ENCODE measurements at regions not wholly inside any gene's neighbourhood (a gene's known extent, or its start where the extent isn't known, plus 50 kb on each side); places are given as distances from the start of the nearest gene placed in this dataset.

DNA sequence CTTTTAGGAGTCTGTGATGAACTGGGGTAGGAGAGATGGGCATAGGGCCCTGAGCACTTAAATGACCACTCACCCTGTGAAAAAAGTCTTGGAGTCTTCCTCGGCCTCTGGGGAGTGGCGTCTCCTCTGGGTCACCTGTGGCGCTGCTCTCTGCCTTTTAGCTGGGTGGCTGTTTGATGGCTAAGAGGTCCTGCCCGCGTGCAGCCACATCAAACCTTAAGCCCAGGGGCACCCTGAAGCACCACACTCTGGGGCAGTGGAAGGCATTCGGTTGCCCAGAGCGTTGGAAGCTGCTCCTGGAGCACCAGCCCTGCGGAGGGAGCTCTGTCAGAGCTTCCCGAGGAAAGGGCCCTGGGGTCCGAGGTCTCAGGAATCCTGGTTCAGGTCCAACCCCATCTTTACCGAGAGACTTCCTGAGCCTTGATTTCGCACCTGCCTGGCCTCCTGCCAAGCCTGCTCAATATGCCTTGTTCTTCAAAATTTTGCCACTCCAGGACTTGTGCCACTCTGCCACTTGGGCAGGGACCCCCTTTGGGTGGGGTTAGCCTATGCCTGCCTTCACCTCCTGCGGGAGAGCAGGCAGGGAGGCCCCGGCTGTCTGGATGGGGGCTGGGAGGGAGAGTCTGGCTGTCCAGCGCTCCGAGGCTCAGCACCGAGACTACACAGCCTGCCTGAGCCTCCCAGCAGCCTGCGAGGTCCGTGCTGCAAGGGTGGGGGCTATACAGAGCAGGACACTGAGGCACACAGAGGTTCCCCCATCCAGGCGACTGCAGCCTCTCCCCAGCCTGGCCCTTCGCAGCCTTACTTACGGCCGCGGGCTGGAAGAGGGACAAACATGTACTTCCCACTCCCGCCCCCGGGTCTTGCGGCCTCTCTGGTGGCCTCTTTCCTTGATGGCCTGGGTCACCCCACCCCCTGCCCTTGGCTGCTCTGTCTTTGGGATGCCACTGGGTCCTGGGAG lies 63.4 kb upstream of the RNU6ATAC start:
- DNase-seq (ENCODE audit: low spot score) = no peak

DNA sequence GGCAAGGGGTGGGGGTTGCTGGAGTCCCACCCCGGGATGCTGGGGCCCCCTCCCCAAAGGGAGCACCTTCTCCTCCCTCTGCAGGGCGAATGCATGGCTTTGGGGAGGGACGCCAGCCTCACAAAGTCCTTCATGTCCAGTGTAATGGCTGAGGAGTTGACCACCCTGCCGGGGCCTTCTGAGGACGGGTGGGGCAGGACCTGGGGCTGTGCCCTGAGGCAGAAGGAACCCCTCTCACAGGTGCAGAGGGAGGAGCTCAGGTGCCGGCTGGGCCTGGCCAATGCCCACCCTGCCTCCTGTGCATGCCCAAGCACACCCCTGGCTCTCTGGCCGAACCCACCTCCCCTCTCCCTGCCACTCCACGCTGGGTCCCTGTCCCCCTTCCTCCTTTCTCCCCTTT lies 64.3 kb upstream of the RNU6ATAC start:
- no peak for DNase-seq (ENCODE audit: low spot score)

DNA sequence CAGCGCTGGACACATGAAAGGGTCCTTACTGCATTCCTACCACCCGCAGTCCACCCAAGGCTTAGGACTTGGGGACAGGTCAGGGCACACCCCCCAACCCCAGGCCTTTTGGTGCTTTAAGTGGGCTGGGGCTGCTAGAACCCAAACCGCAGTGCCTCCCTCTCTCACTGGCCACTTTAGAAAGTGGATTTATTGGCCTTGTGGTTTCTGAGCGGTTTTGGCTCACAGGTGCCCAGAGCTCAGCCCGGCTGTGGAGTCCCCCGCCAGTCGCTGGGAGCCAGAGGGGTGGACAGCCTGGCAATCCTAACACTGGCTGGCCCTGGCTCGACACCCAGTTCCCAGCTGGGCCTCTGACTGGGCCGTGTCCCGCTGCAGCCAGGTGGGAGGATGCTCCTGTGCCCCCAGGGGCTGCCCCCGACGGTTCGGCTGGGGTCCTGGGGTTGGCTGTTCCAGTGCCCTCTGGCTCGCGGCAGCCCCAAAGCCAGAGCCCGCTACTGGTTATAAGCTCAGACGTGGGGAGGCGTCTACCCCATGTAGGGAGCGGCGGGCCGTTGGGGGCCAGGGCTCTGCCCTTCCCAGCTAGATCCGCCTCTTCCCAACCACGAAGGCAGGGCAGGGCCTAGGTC lies 65.2 kb upstream of the RNU6ATAC start:
- no peak for DNase-seq (ENCODE audit: low spot score)

DNA sequence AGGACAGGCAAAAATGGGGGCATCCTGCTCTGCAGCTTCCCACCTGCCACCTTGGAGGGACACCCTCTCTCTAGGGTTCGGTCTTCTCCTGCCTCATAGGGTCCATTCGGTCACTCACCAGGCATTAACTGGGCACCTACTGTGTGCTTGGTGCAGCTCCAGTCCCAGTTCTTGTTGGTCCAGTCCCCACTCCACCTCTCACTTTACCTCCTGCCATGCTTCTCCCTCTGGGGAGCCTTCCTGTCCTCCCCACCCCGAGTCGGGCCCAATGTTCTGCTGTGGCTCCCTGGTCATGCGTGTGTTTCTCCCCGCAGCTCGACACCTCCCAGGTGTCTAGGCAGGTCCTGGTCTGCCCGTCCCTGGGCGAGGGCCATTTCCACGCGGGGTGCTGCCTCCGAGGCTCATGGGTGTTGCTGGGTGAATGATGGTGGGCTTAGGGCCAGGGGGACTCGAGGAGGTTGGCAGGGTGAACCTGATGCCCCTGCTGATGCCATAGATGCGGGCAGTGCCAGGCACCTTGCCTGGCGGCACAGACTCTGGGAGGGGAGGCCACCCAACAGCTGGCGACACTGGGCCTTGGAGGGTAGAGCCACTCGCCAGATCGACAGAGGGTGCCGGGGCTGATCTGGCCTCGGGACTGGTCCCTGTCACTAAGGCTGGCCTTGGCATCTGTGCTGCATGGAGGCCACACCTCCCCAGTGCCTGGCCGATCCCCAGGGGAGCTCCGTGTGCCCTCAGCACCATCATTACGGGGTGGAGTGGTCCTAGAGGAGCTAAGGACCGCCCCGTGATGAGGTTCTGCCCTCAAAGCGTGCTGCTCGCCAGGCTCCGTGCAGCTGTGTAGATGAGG lies 66.0 kb upstream of the RNU6ATAC start:
- DNase-seq (ENCODE audit: low spot score) = no peak

DNA sequence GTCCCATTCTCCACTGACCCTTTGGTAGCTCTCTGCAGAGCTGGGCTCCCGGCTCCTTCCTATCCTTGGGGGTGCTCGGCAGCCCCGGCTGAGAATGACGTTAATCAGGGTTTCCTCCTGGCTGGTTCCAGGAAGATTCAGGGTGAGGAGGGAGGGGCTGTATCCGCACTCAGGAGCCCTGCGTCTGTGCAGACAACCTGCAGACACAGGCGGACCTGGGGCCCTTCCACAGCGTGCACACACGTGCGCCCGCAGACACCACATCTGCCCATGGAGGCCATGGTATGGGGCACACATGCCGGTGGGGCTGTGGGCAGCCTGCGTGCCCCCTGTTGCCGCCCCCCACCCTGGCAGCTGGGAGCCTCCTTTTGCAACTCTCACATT lies 66.6 kb upstream of the RNU6ATAC start:
- no peak for DNase-seq (ENCODE audit: low spot score)

DNA sequence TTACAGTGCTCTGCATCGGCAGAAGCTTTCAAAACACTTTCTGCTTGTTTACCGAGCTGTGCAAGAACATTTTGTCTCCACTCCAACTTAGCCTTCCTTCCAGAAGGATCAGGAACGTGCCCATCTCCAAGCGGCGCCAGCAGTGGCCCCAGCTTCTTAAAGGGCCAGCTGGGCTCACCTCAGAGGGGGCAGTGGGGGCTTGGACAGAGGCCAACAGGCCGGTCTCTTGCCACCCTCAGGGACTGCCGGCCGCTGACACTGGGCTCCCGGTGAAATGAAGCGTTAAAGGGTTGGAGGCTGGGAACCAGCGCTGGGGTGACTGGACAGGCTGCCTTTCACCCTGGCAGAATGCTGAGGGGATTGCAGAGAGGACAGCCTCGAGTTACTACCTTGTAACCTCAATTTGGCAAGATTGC lies 67.0 kb upstream of the RNU6ATAC start:
- no peak for DNase-seq (ENCODE audit: low spot score)

DNA sequence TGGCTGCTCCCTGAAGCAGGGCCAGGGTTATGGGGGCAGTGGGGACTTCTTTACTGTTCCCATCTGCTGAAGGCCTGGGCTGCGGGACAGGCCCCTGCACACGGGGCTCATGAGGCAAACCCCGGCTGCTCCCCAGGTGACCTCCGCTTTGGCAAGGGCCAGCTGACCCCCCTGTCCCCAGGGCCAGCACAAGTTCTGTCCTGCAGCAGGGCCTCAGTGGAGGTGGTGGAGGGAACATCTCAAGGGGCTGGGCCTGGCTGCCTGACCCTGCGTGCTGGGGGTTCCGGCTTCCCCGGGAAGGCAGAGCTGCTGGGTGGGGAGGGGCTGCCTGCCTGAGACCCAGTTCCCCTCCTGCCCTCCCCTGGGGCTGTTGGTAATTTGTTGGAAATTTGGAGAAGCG lies 67.4 kb upstream of the RNU6ATAC start:
- no peak for DNase-seq (ENCODE audit: low spot score)

DNA sequence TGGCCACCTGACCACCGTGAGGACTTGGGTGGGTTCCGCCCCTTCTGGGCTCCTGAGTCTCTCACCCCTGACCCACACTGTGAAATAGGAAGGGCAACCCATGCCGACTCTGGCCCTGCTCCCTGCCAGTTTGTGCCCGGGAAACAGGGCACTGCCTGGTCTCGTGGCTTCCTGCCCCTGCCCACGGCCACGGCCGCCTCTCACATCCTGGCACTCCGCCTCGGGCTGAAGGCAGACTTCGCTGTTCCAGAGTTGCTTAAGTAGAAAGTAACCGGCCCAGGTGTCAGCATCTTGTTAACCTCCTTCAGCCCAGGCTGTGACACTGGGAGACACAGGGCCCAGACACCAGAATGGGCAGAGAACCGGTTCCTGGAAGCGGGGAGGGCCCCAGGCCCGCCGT lies 68.7 kb upstream of the RNU6ATAC start:
- no peak for DNase-seq (ENCODE audit: low spot score)

DNA sequence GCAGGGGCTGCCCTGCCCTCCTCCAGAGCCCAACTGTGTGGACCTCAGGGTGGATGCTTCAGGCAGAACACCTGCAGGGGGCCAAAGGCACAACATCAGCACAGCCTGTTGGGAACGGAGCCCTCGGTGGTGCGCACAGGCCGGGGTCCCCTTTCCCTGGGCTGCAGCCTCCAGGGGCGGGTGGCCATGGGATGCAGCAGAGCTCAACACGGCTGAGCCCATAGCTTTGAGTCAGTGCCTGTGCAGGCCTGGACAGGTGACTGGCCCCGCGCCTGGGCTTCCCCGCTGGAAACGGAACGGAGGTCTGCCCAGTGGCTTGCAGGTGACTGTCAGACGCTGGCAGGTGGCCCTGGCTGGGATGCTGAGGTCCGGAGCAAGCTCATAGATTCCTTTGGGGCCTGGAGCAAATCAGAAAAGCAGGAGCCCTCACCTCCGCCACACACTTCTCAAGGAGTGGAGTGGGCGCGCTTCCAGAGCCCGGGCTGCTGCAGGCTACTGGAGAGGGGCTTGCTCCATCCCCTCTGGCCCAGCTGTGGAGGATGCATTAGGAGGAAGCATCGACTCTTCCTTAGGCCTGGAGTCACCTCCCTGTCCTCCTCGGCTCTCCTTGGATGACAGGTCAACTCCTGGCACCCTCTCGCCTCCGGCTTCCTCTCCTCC lies 69.8 kb upstream of the RNU6ATAC start:
- no peak for DNase-seq (ENCODE audit: low spot score)

DNA sequence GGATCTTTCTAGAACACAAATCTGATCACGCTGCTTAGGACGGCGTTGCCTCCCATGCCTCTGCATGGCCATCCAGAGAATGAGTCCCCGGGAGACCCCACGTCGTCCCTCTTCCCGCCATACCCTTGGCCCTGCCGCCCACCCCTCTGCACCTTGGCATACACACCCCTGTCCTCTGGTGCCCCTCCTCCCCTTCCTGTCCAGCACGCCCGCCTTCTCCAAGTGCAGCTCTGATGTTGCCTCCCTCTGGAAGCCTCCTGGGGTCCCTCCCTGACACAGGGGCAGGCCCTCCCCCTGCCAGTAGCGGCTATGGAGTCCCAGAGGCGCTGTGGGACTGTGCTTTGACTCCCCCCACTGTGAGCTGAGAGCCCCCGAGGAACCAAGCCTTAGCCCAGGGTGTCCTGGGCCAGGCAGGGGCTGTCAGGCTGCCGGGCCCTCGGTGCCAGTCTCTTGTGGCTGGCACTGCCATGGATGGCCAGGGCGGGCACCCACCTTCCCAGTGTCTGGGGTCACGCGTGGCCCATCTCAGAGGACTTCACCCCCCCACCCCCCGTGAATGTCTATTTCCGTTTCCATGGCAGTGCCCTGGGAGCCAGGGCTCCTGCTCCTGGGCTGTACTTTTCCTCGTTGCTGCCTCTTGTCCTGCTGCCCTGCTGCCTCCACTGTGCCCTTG lies 70.5 kb upstream of the RNU6ATAC start:
- no peak for DNase-seq (ENCODE audit: low spot score)

DNA sequence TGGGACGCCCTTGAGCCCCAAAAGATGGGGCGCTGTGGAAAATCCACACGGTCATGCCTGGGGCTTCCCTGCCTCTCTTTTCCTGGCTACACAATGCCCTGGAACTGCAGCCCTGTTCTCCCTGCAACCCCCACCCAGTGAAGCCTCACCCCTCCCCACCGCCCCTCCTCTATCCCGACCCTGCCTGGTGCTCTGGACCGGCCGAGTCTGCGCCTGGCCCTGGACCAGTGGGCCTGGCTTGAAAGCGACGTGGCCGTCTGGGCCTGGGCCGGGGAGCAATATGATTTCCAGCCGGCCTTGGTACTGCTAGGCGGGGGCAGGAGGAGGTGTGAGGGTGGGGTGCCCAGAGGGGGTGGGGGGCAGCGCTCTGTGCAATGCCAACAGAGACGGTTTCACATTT lies 71.0 kb upstream of the RNU6ATAC start:
- DNase-seq (ENCODE audit: low spot score) = no peak

DNA sequence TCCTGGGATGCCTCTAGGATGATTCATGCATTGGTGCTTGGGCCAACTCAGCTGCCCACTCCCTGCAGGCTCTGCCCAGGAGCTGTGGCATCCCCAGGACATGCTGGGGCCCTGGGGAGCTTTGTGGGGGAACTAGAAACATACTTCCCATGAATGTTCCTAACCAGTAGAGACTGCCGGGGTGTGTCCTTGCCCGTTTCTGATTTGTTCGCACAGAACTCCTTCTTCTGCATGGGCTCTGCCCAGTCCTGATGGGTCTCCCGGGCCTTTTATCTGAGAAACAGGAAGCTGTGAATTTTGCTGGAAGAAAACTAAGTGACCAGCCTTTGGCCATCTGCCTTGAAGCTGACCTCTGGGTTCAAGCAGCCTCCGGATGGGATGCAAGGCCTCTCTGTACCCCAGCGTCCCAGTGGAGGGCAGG lies 71.6 kb upstream of the RNU6ATAC start:
- no peak for DNase-seq (ENCODE audit: low spot score)

DNA sequence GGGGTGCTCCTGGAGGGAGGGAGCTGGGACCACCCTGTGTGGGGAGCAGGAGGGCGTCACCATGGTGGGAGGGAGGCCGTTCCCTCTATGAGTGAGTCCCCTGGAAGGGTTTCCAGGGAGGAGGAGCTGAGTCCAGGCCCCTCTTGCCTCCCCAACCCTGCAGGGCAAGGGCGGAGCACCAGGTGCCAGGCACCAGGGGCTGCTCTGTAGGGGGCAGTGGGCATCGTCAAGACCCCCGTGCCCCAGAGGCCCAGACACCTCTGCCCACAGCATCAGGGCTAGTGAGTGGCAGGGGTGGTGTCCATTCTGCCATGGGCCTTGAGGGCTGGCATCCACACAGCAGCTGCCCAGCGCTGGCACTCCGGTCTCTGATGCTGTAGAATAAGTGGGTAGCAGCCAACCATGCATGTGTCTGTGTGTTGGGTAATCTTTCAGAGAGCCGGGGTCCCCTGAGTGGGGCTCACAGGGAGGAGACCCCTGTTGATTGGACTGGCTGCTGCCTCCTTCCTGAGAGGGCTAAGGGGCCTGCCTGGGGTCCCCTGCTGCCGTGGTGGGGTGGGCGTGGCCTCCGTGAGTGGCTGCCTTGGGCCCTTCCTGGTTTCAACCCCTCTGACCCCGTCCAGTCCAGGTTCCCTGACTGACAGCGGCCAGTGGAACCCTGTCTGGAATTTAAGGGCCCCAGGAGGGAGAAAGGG lies 72.7 kb upstream of the RNU6ATAC start:
- DNase-seq (ENCODE audit: low spot score) = no peak

DNA sequence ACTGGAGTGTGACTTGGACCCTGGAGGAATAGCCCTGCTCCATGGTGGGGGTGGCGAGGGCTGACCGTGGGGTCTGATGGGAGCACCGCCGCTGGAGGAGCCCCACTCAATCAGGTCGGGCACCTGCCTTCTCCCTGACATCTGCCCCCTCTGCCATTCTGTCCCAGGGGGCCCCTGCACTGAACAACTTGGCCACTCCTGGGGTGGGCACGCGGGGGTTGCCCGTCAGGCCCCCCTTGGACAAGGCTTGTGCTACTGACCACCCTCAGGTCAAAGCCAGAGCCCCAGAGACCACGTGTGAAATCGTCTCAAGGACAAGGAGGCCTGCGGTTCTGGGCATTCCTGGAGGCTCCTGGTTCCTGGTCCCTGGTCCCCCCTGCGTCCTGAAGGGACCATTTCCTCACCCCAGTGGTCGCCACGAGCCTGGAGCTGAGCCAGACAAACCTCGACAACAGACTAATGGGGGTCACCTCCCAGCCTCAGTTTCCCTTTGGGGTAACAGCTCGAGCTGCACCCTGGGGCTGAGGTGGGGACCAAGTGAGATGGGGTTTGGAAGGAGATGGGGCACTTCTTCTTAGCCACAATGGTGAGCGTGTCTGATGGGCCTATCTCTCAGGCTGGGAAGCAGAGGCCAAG lies 73.4 kb upstream of the RNU6ATAC start:
- no peak for DNase-seq (ENCODE audit: low spot score)

DNA sequence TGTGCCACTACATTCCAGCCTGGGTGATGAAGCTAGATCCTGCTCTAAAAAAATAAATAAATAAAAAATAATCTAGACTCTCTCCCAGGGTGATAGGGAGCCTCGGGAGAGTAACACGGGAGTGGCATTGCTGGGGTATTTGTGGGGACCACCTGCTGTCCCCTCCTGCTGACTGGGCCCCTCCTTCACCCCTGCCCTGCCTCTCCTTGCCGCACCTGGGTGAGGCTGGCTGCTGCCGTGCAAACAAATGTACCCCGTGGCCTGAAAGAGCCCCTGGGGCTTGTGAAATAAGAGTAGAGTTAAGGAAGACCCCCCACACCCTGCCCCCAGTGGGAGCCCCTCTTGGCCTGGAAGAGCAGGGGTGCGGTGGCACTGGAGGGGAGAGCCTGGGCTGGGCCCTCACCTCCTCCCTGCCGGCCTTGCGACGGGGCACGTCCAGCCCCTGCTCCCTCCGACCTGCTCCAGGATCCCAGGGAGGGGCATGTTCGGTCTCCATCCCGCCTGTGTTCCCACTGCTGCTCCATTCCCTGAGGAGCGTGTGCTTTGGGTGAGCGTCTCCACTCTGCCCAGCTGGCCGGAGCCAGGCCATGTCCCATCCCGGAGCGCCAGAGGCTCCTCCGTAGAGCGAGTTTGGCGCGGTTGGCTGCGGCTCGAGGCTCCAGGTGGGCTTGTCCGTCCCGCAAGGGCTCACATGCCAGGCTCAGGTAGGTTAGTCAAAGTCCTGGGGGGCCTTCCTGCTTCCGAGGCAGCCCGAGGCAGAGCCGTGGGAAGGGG lies 75.0 kb upstream of the RNU6ATAC start:
- DNase-seq (ENCODE audit: low spot score) = no peak

DNA sequence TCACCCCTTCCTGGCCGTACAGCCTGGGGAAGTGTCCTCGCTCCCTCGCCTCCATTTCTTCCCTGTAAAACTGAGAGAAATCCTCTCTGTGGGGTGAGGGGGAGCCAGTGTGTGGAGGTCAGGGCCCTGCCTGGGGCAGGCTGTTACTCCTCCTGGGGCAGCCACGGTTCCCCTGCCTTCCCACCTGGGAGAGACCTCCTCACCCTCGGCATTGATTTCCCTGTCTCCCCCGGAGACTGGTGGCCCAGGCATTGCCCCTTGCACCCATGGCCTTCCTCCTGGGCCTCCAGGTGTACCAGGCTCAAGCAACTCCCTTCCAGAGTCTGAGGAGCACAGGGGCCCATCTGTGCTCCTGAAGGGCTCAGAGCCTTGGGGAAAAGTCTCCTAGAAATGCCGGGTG lies 75.6 kb upstream of the RNU6ATAC start:
- no peak for DNase-seq (ENCODE audit: low spot score)

DNA sequence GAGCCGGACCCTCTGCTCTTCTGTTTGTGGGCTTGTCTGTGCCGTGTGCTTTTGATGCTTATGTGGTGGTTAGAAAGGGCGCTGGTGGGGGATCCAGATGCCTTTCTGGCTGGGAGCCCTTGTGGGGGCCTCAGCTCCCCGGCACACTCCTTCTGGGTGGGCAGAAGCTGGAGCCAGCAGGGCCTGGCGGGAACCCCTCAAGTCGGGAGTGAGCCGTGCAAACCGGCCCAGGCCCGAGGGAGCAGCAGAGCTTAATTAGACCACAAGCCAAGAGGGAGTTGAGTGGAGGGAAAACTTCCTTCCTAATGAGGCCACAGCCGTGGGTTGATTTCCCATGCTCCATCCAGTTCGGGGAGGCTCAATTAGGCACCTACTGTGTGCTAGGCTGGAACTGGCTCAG lies 76.0 kb upstream of the RNU6ATAC start:
- DNase-seq (ENCODE audit: low spot score) = no peak

DNA sequence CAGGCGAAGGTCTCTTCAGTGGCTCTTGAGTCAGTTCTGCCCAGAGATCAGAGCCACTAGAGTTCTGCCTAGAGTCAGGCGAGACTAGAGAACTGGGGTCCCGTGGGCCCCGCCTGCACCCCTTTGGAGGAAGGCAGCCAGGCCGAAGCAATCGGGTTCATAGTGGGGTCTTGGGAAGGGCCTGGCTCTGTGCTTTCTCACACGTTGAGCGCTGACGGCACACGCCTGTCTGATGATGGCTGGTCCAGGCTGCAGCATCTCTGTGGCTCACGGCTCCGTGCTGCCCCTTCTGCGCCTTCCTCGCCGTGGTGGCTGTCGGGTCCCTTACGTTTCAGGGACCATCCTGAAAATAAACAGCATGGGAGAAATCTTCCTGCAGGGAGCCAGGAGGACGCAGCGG lies 78.3 kb upstream of the RNU6ATAC start:
- no peak for DNase-seq (ENCODE audit: low spot score)

DNA sequence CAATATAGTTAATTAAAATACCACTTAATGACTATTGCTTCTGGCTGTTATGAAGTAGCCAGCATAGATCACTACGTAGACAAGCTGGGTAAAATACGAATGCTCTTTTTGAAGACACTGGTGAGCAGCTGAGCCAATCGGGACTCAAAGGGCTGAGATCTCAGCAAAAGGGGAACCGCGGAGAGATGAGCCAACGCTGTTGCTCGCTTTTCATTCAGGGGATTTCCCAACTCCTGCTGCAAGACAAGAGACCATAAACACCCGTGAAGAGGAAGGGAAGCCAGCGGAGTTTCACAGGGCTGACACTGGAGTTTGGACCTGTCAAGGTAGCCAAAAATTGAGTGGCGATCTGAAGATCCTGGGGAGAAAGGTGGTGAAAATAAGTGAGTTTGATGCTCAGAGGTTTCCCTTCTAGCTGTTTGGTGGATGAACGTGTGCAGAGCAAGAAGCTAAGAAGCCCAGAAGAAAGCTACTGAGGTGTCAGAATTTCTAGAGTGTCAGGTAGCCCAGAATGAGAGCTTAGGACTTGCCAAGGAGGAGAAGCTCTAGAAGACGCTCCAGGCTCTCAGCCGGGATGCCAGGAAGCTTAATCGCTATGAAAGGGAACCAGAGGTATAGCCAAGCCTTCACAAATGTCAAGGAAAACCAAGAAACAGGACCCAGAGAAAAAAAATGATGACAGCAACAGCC lies 79.6 kb upstream of the RNU6ATAC start:
- no peak for DNase-seq (ENCODE audit: low spot score)

Data from iPS-NIHi11 (cell line).